HTR-8/SVneo (cell line): ENCODE measurements at regions not wholly inside any gene's neighbourhood (a gene's known extent, or its start where the extent isn't known, plus 50 kb on each side); places are given as distances from the start of the nearest gene placed in this dataset.
A peak's percentile ranks its signal among the peaks of the same experiment; 100 is the strongest.
"Not testable (repeated sequence)": the region's sequence is repeated elsewhere in the genome, so short reads cannot be mapped to it uniquely, and the experiment has no call there.

ENCODE experiments used
- DNase-seq: peaks from one replicate; pipeline ENCODE4 v3.0.0; 2011; ENCODE audit warnings: low spot score, mixed read lengths; ENCODE audit not compliant: insufficient read length
- FAIRE-seq: peaks from 2 replicates; lab custom pipeline; 2011; peaks lifted over from hg19 to GRCh38; lab: Jason Lieb, UNC

DNA sequence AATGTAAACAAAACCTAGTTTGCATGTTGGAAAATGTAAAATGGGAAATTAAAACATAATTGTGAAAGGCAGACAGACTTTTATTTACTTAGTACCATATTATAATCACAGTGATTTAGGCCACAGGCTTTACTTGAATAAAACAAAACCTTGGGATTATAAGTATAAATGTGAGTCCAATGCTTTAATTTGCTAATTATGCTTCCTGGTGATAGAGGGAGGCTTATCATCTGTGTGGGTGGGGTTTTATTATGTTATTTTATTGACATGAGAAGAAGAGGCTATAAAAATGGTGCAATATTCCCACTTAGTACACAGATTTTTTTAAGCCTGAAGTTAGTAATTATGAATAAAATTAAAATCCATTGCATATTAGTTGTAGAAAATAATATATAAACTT, 248.3 kb upstream of the TBL1XR1 start:
- no peak for FAIRE-seq
- DNase-seq = no peak

DNA sequence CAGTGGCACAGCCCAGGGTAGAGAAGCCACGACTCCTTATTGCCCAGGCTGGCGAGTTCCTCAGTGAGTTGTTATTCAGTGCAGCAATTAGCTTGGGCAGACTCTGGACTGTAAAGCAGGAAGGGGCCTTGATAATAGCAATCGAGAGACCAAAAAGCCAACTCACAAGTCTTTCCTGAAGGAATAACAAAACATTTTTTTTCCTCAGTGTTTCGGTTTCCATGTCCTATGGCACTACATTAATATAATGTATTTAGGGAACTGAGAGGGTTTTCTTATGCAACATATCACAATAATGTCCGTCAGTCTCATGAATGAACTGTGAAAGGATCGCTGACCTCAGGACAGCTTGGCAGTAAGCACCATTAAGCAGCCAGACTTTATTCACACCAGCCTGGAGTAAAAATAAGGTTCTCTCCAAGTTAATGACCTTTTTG, 248.9 kb upstream of the TBL1XR1 start:
- no peak for DNase-seq
- FAIRE-seq = no peak

DNA sequence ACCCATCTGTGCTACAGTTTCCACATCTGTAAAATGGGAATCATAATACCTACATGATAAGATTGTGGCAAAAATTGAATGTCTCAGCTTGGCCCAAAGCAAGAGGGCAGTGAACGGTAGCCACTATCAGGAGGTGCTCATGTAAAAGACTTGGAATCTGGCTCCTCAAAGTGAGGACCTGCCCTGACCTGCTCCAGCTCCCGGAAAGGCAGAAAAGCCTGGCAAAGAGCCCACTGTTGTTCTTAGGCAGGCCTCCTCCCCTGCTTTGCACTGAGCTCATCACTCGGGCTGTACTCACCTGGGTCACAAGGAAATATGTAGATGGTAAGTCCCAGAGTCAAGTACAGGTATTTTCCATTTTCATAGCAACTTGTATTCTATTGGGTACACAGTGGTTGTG, 250.7 kb upstream of the TBL1XR1 start:
- no peak for FAIRE-seq
- no peak for DNase-seq

DNA sequence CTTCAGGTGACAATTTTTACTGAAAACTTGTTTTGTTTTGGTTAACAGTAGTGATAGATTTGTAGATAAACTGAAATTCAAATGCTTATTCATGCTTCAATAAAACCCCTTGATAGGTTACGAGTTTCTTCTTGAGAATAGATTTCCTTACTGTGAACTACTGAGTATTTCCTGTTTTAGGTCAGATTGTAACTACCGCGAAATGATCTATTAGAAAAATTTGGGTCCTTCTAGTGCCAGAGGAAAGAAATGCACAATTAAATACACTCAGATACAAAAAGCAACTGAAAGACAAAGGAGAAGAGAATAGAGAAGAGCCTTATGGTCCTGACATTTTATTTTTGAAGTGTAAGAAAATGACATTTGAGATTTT, 251.7 kb upstream of the TBL1XR1 start:
- FAIRE-seq (no peak), DNase-seq (no peak)

DNA sequence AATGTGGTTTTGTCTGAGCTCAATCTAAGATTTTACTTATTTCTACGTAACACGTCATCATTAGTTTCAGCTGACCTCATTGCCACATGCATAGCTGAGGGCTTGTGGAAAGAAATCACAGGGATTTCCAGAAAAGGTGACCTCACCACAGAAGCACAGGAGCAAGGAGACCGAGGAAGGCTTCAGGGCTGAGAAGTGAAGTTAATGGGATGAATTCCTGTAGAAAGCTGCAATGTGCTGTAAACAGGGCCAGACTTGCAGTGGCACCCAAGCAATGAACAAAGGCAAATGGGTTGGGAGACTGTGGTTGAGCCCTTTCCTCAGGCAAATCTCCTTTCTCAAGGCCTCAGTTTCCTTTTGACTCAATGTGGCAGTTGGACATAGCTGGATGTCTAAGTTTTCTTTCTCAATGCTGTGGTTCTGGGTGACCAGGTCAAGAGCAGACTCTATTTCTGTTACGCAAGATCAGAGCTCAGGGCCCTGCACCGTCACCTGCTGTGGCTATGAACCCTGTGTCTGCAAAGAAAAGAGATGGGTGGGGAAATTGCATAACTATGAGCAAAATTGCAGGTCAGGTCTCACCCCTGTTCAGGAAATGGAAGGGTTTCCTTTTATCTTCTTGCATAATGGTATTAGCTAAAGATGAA, 252.2 kb upstream of the TBL1XR1 start:
- DNase-seq = no peak
- FAIRE-seq = no peak

DNA sequence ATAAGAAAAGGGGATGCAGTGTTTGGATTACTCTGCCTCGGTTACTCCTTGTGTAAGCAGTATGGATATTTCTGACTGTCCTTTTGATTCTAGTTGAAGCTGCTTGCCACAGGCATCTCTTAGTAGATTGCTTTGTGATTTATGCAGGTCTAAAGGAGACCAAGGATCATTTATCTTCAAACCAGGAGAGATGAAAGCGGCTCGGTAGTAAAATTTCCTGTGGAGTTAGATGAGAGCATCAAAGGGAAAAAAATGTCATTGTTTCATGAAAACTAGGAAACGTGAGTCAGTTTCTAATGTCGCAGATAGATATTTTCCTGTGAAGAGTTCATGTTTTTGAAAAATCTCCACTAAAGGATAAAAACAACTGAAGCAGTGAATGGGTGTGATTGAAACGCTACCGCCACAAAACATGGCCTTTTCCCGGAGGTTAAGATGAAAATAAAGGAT, 254.0 kb upstream of the TBL1XR1 start:
- FAIRE-seq = no peak
- DNase-seq = no peak

DNA sequence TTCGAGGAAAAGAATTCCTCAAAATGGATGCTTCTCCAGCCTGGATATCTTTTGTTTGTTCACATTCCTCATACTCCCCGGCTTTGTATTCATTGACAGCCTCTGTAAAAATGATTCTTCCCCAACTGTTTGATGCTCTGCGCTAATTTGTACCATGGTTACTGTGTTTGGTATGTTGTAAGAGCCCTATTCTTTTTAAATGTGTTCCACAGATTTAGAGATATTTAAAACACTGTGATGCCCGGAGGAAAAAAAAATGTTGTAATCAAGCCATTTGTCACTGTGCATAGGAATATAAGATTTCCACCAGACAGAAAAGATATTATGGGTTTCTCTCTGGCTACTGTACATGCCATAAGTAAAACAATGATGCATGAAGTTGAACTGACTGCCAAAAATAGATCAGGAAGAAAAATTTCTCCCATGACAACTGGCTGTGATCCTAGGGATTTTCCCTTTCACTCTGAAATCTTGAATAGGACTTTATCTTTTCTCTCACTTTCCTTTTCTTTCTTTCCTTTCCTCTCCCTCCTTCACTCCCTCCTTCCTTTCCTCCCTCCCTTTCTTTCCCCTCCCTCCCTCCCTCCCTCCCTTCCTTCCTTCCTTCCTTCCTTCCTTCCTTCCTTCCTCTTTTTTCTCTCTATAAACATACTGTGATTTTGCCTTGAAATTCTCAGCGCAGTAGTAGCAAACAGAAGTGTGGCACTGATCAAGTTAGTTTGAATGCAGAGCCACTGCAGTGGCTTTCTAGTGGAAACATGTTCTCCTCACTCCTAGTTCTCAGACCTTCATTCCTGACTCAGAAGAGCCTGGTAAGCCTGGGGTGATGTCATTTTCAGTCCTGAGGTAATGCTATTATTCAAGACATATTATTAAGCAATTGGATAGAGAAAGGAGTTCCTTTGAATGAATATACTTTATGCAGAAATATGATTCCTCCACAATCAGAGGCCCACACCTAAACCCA, 254.9 kb upstream of the TBL1XR1 start:
- DNase-seq (peak; percentile 39), FAIRE-seq (no peak)

DNA sequence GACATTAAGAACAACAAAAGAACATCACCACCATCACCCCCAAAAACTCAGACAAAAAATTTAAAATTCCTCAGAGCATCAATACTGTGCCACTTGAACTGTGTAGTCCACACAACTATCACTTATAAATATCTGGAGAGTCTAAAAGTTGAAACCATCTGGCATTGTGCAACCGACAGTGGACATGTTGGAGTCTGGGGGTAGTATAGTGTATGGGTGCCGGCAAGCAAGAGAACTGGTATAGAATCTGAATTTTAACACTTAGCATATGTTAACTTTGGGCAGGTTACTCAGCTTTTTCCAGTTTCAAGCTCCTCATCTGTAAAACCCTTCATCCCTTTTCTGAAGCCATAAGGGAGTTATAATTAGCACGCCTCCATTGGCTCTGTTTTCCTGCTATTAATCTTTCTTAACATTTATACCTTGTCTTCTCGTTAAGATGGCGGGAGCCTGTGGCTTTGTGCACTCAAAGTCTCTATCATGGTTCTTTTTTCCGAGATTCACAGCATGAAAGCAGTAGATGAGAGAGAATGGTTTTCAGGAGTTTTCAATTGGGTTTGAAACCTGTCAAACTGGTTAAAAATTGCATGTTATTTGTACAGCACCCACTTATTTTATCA, 255.7 kb upstream of the TBL1XR1 start:
- FAIRE-seq (no peak), DNase-seq (no peak)

DNA sequence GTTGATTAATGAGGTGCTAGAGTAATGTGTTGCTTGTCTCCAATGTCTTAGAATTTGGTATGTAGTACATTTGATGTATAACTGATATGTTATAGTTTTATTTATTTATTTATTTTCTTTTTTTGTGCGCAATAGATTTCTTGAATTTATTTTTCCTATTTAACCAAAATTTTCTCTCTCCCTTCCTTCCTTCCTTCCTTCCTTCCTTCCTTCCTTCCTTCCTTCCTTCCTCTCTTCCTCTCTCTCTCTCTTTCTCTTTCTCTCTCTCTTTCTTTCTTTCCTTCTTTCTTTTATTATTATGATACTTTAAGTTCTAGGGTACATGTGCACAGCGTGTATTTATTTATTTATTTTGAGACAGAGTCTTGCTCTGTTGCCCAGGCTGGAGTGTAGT, 256.2 kb upstream of the TBL1XR1 start:
- FAIRE-seq (no peak), DNase-seq (no peak)

DNA sequence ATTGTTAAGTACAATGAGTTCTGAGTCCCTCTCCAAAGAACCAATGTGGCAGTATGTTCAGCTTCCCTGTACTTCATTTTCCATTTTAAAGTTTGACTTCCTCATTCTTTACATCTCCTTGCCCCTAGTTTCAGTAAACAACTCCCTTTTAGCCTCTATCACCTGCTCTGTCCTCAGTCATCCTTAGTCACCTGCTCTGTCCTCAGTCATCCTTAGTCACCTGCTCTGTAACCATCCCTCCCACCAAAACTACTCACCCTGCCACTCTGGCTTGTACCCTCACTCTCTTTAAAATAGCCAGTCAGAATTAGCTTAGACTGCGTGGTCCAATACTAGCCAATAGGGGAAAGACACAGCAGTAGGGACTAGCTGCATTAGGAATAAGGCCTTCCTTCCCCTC, 259.9 kb upstream of the TBL1XR1 start:
- peak; percentile 16 for FAIRE-seq
- DNase-seq = not testable (repeated sequence)

DNA sequence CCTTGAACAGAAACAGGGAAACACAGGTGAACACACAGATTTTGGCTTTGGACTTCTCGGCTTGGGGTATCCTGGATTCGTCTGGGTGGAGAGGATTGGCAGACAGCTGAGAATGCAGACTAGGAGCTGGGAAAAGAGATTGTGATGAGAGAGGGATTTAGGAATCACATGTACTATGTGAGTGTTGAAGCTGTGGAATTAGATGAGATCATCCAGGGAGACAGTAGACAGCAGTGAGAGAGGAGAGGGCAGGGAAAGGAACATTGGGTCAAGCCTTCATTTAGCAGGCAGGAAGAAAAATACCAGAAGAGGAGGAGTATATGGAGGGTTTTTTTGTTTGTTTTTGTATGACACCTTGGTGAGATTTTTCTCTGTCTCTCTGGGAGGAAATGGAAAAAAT, 262.1 kb upstream of the TBL1XR1 start:
- no peak for FAIRE-seq

DNA sequence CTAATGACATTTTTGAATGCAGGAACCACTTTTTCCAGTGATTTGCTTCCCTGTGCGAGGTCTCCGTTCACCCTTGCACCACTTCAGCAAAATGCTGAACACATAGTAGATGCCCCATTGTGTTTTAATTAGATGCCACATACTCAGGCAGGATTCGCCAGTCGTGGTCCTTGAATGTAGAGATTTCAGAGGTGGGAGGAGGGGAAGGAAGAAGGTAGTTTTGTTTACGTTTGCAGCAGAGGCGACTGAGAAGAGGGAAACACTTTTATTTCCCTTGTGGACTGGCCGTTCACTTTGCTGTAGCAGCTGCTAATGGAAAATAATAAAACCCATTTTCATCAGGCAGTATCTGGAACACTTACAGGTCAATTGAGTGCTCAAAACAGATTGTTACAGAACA, 262.8 kb upstream of the TBL1XR1 start:
- DNase-seq (no peak), FAIRE-seq (no peak)

More for the DNA sequence above, 262.1 kb upstream of the TBL1XR1 start:
- no peak for DNase-seq

DNA sequence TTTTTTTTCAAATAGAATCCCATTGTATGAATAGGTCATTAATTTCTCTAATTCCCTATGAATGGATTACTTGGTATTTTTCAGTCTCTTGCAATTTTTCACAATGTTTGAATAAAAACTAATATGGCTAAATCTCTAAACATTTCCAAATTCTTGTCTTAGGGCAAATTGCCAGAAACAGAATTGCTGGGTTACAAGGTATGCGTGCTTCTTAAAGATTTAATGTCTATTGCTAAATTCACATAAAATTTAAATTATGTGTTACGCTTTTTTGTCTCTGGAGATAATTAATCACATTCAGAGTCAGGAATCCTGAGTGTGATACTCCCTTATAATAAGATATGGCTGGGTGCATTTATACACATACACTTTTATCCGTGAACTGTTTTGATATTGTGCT, 264.5 kb upstream of the TBL1XR1 start:
- DNase-seq (no peak), FAIRE-seq (no peak)

DNA sequence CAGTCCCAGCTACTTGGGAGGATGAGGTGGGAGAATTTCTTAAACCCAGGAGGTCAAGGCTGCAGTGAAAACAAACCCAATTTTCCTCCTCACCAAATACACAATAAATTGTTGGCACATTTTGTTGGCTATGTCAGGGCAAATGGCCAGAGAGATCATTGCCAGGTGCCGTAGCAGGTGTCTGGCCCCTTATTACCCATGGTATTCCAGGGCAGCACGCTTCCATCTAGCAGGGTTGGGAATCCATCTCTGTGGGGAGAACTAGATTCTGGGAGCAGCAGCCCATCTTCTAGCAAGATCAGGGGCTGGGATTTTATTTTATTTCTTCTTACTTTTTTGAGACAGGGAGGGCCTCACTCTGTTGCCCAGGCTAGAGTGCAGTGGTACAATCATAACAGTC, 266.1 kb upstream of the TBL1XR1 start:
- not testable (repeated sequence) for FAIRE-seq, DNase-seq

DNA sequence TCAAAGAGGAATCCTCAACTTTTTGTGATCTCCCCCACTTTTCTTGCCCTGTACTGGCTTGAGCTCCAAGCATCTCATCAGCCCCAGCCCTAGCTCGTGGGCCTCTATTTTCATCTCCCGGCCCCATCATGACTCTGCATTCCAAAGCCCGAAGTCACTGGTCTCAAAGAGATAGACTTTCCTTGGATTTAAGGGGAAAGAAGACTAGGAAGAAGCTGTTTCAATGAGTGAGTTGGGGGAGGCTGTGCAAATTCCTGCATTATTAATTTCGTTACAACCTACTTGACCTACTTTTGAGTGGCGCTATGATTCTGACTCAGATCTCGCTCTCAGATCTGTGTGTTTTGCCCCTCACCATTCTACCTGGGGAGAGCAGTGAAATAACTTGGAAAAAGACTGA, 266.6 kb upstream of the TBL1XR1 start:
- FAIRE-seq (no peak), DNase-seq (no peak)

DNA sequence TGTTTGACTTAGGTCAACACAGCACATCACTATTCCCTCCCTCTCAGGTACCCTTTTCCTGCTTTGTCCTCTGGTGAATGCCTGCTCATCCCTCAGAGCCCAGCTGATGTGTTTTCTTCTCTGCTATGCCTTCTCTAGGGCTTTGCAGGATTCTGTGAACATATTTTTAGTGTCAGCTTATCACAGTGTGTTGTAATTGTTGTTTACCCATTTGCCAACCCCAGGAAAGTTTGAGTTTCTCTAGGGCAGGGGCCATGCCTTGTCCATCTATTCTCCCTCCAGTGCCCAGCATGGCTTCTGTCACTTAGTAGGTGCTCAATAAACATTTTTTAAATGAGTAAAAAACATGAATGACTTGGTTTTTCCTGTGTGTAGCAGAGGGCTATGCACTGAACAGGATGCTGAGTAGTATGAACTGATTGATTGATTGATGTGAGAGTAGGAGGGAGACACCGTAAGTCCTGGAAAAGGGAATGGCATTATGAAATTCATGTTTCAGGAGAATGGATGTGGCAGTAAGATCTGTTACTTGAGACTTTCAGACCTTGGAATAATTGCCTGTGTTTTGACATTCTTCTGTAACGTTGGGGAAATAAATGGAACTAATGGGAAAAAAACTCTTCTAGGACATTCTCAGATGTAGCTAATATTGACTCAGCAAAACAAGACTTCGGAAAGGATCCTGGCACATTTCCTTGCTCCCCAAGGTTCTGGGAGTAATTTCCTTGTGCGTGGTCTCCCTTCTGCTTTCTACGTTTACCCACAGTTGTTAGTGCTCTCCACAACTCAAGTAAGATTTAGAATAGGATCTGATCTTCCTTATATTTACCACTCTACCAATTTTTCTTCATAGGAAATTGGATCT, 267.3 kb upstream of the TBL1XR1 start:
- no peak for FAIRE-seq

DNA sequence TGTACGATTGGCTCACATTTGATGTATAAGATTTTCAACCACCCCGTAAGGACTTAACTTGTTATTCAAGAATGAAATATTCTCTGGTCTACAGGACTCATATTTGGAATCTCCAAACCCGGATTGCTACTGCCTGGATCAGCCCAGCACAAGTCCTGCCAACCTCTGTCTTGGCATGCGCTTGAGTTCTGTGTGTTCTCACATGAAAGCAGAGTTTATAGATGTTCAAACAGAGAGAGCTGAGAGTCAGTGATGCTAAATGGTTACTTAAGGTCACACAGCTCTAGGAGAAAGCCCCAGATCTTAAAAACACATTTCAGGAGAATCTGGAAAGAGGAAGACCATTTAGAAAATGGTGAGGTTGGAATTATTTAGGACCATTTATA, 268.0 kb upstream of the TBL1XR1 start:
- DNase-seq (no peak), FAIRE-seq (no peak)

More for the DNA sequence above, 267.3 kb upstream of the TBL1XR1 start:
- DNase-seq = no peak

DNA sequence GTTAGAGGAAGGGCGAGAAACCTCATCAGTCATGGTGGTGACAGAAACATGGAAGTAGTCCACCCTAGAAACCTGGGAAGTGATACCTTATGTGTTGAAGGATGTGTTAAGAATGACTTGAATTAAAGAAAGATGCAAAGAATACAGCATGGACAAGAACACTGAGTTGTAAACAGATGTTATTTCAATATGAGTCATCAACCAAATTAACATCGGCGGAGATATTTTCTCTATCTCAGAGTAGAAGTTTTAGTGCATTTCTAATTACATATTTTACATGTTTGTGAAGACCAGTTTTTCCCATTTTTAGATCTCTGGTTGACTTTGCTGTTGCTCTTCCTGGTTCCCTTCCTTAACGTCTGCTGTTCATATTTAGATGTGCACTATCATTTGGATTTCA, 268.8 kb upstream of the TBL1XR1 start:
- FAIRE-seq (no peak), DNase-seq (no peak)

DNA sequence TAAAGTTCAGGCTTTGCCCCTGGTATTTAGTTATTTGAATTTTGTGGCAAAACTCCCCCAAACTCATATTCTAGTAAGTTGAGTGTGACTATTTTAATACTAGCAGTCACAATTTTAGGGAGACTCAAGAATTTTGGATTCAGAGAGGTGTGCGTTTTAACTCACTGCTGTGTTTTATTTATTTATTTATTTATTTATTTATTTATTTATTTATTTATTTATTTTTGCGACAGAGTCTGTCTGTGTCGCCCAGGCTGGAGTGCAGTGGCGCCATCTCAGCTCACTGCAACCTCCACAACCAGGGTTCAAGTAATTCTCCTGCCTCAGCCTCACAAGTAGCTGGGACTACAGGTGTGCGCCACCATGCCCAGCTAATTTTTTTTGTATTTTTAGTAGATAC, 269.3 kb upstream of the TBL1XR1 start:
- not testable (repeated sequence) for FAIRE-seq, DNase-seq
